HG03159 (cell line): ENCODE measurements at regions not wholly inside any gene's neighbourhood (a gene's known extent, or its start where the extent isn't known, plus 50 kb on each side); places are given as distances from the start of the nearest gene placed in this dataset.

Source experiments
- ATAC-seq: cut with Tn5 transposase; IDR thresholded peaks from one replicate; pipeline ENCODE4 v1.9.1; 2021; ENCODE audit warnings: mild to moderate bottlenecking, moderate library complexity; ENCODE audit not compliant: unreplicated experiment

GRCh38 chr14:61226015-61226654 is 55.0 kb downstream of the TMEM30B start:
- no peak for ATAC-seq

GRCh38 chr14:61225344-61225743 is 55.8 kb downstream of the TMEM30B start:
- ATAC-seq: no peak

- no peak for ATAC-seq
Measured at GRCh38 chr14:61223552-61223951, 57.6 kb downstream of the TMEM30B start.

- no peak for ATAC-seq
Measured at GRCh38 chr14:61222388-61222787, 58.8 kb downstream of the TMEM30B start.

GRCh38 chr14:61221906-61222305 is 59.2 kb downstream of the TMEM30B start:
- ATAC-seq: no peak

- ATAC-seq: no peak
Measured at GRCh38 chr14:61219673-61220072, 61.5 kb downstream of the TMEM30B start.

GRCh38 chr14:61219256-61219655 is 61.9 kb downstream of the TMEM30B start:
- ATAC-seq: no peak

- ATAC-seq: no peak
Measured at GRCh38 chr14:61218767-61219166, 62.4 kb downstream of the TMEM30B start.

GRCh38 chr14:61218157-61218556 is 63.0 kb downstream of the TMEM30B start:
- no peak for ATAC-seq

- no peak for ATAC-seq
Measured at GRCh38 chr14:61217516-61217915, 63.6 kb downstream of the TMEM30B start.

- no peak for ATAC-seq
Measured at GRCh38 chr14:61215222-61216020, 65.7 kb downstream of the TMEM30B start.

GRCh38 chr14:61213920-61214319 is 67.2 kb downstream of the TMEM30B start:
- ATAC-seq: no peak

GRCh38 chr14:61213191-61213621 is 67.9 kb downstream of the TMEM30B start:
- no peak for ATAC-seq

- ATAC-seq: no peak
Measured at GRCh38 chr14:61212546-61212945, 68.6 kb downstream of the TMEM30B start.

- no peak for ATAC-seq
Measured at GRCh38 chr14:61211476-61212255, 69.5 kb downstream of the TMEM30B start.

- no peak for ATAC-seq
Measured at GRCh38 chr14:61203081-61203753, 77.9 kb downstream of the TMEM30B start.

GRCh38 chr14:61202124-61202523 is 79.0 kb downstream of the TMEM30B start:
- ATAC-seq: no peak

GRCh38 chr14:61201171-61201570 is 80.0 kb downstream of the TMEM30B start:
- ATAC-seq: no peak

GRCh38 chr14:61197416-61197815 is 83.7 kb downstream of the TMEM30B start:
- ATAC-seq: no peak

GRCh38 chr14:61196792-61197191 is 84.3 kb downstream of the TMEM30B start:
- no peak for ATAC-seq

- ATAC-seq: no peak
Measured at GRCh38 chr14:61196034-61196433, 85.1 kb downstream of the TMEM30B start.
